WERI-Rb-1 (cell line): ENCODE measurements at regions not wholly inside any gene's neighbourhood (a gene's known extent, or its start where the extent isn't known, plus 50 kb on each side); places are given as distances from the start of the nearest gene placed in this dataset.

Experiments used
- DNase-seq: peaks from one replicate; pipeline ENCODE4 v3.0.0-alpha.2; 2020
- H3K27ac ChIP-seq: fragments of 250-450 bp; sonication (Bioruptor Pico); 2 replicates; pipeline ENCODE4 v1.5.1; 2020; ENCODE audit warnings: mild to moderate bottlenecking, moderate library complexity
- H3K27me3 ChIP-seq: fragments of 250-450 bp; sonication (Bioruptor Pico); 2 replicates; pipeline ENCODE4 v1.5.1; 2021; ENCODE audit warnings: mild to moderate bottlenecking, low read depth, moderate library complexity; ENCODE audit not compliant: insufficient read depth, severe bottlenecking
- H3K36me3 ChIP-seq: fragments of 250-450 bp; sonication (Bioruptor Pico); 2 replicates; pipeline ENCODE4 v1.5.1; 2020; ENCODE audit warnings: mild to moderate bottlenecking, moderate library complexity
- H3K4me3 ChIP-seq: 2 replicates; pipeline ENCODE4 v1.5.1; 2011; ENCODE audit warnings: low read depth, mild to moderate bottlenecking, control low read depth, low read length
- H3K9me3 ChIP-seq: fragments of 250-450 bp; sonication (Bioruptor Pico); 2 replicates; pipeline ENCODE4 v1.5.1; 2021; ENCODE audit warnings: mild to moderate bottlenecking, moderate library complexity; ENCODE audit not compliant: severe bottlenecking
- CTCF ChIP-seq: IDR thresholded peaks from 2 replicates; pipeline ENCODE4 v1.5.1; 2011; ENCODE audit warnings: low read depth, mild to moderate bottlenecking, control low read depth, inconsistent platforms, low read length

DNA sequence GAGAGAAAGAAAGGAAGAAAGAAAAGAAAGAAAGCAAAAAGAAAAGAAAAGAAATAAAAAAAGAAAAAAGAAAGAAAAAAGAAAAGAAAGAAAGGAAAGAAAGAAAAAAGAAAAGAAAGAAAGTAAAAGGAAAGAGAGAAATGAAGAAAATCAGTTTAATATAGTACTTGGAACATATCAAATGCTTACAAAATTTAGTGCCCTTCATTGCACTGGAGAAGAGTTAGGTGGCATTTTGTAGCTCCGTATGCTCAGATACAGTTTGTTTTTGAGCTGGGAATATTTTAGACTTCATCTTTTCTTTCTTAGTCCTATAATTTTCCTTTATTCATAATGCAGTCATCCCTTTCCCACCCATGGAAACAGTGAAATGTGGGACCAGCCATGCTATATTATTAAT is 56.2 kb upstream of the APP start:
- H3K9me3 ChIP-seq, result no peaks in the 10 kb centered on the region
- H3K4me3 ChIP-seq, result no peak overlapping the region
- no peak for TF ChIP-seq CTCF
- no peak for DNase-seq
- H3K27me3 ChIP-seq, result no peaks in the 10 kb centered on the region
- H3K36me3 ChIP-seq, result no peaks in the 10 kb centered on the region
- H3K27ac ChIP-seq, result no peak overlapping the region

DNA sequence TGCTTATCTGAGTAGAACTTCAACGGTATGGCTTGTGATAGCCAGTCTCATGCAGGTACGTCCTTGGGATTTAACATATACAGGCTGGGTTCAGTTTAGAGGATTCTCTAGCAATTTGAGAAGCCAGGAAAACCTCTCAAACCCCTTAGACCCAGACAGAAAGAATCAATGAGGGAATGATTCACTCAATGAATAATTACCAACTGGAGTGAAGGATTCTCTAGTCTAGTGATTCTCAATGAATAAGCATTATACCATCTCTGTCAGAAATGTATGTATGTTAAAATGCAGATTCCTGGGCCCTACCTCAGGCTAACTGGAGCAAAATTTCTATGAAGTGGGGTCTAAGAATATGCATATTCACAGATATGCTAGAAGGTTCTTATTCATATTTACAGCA is 54.5 kb upstream of the APP start:
- no peak for TF ChIP-seq CTCF
- Histone ChIP-seq H3K9me3 (no peaks in the 10 kb centered on the region), H3K27me3 (peaks cover 3% of the 10 kb centered on the region), H3K4me3 (no peak overlapping the region), H3K27ac (no peak overlapping the region), H3K36me3 (no peaks in the 10 kb centered on the region)
- no peak for DNase-seq

GRCh38 chr21:26224366-26224765 is 53.8 kb upstream of the APP start:
- H3K36me3 ChIP-seq, result no peaks in the 10 kb centered on the region
- H3K4me3 ChIP-seq, result no peak overlapping the region
- H3K27ac ChIP-seq, result no peak overlapping the region
- H3K27me3 ChIP-seq, result peaks cover 3% of the 10 kb centered on the region
- no peak for TF ChIP-seq CTCF
- peaks cover 2% of the 10 kb centered on the region for H3K9me3 ChIP-seq
- DNase-seq, result no peak
